Transverse colon (tissue), 3 donors: ENCODE measurements at regions not wholly inside any gene's neighbourhood (a gene's known extent, or its start where the extent isn't known, plus 50 kb on each side); places are given as distances from the start of the nearest gene placed in this dataset.

ENCODE experiments used
- CTCF ChIP-seq, 5 experiments: fragments of 200-600 bp in 3 of 5; fragments of 450-650 bp in 2 of 5; sonication (generic) in 3 of 5; IDR thresholded peaks; 1 replicate in 2 of 5; 2 replicates in 3 of 5; pipeline ENCODE4 v1.5.1; 2016 to 2017; ENCODE audit warnings: antibody characterized with exemption in 5 of 5, inconsistent platforms in 3 of 5, mild to moderate bottlenecking in 2 of 5, moderate library complexity in 1 of 5
- POLR2A ChIP-seq: fragments of 450-650 bp; IDR thresholded peaks from one replicate; pipeline ENCODE4 v1.6.1; 2016; ENCODE audit warnings: antibody characterized with exemption, mild to moderate bottlenecking, moderate library complexity

GRCh38 chr12:28865776-28866175 is 283.3 kb upstream of the FAR2 start:
- TF ChIP-seq CTCF (IDR thresholded peaks at IDR 0.05) (no peak), POLR2A (no peak)
